GM23248 (cell line): ENCODE measurements at regions not wholly inside any gene's neighbourhood (a gene's known extent, or its start where the extent isn't known, plus 50 kb on each side); places are given as distances from the start of the nearest gene placed in this dataset.

ENCODE experiments used
- EZH2 ChIP-seq: fragments of 200-600 bp; sonication (generic); IDR thresholded peaks from 2 replicates; pipeline ENCODE4 v1.6.1; 2018; ENCODE audit warnings: antibody characterized with exemption, mild to moderate bottlenecking; ENCODE audit not compliant: insufficient read depth, poor library complexity, severe bottlenecking
- EZH2phosphoT487 ChIP-seq: fragments of 200-600 bp; sonication (generic); IDR thresholded peaks from 2 replicates; pipeline ENCODE4 v1.6.1; 2018; ENCODE audit warnings: antibody characterized with exemption, moderate library complexity, mild to moderate bottlenecking, low read depth; ENCODE audit not compliant: insufficient read depth

- TF ChIP-seq EZH2phosphoT487 (no peak), EZH2 (no peak)
Observed at GRCh38 chr14:34219661-34220377, 242.2 kb downstream of the SPTSSA start.
